Fibroblast of skin of scalp (primary cell): ENCODE measurements at regions not wholly inside any gene's neighbourhood (a gene's known extent, or its start where the extent isn't known, plus 50 kb on each side); places are given as distances from the start of the nearest gene placed in this dataset.

ENCODE experiments used
- DNase-seq: peaks from one replicate; pipeline ENCODE4 v3.0.0-alpha.2; 2013

- DNase-seq: peak; percentile 78
Observed at GRCh38 chr1:209387969-209388329, 195.6 kb upstream of the CAMK1G start.

GRCh38 chr1:209388358-209388757, 195.2 kb upstream of the CAMK1G start:
- no peak for DNase-seq

GRCh38 chr1:209389258-209389657, 194.3 kb upstream of the CAMK1G start:
- peak; percentile 77 for DNase-seq

GRCh38 chr1:209389975-209390374, 193.5 kb upstream of the CAMK1G start:
- DNase-seq: no peak

GRCh38 chr1:209390764-209391163, 192.8 kb upstream of the CAMK1G start:
- DNase-seq: no peak

GRCh38 chr1:209391792-209392191, 191.7 kb upstream of the CAMK1G start:
- peak; percentile 62 for DNase-seq

GRCh38 chr1:209395169-209395568, 188.3 kb upstream of the CAMK1G start:
- no peak for DNase-seq

GRCh38 chr1:209397371-209397770, 186.1 kb upstream of the CAMK1G start:
- no peak for DNase-seq

GRCh38 chr1:209397910-209398309, 185.6 kb upstream of the CAMK1G start:
- peak; percentile 33 for DNase-seq

GRCh38 chr1:209398313-209398991, 185.1 kb upstream of the CAMK1G start:
- DNase-seq: peak; percentile 85

GRCh38 chr1:209399800-209400199, 183.7 kb upstream of the CAMK1G start:
- no peak for DNase-seq

GRCh38 chr1:209400351-209401220, 182.9 kb upstream of the CAMK1G start:
- no peak for DNase-seq

- no peak for DNase-seq
Observed at GRCh38 chr1:209402697-209403096, 180.8 kb upstream of the CAMK1G start.

GRCh38 chr1:209403921-209404320, 179.6 kb upstream of the CAMK1G start:
- DNase-seq: no peak

- DNase-seq: no peak
Observed at GRCh38 chr1:209404577-209404976, 178.9 kb upstream of the CAMK1G start.

GRCh38 chr1:209405183-209405814, 178.2 kb upstream of the CAMK1G start:
- DNase-seq: peak; percentile 74

- peak; percentile 86 for DNase-seq
Observed at GRCh38 chr1:209406168-209406567, 177.3 kb upstream of the CAMK1G start.

GRCh38 chr1:209406595-209406994, 176.9 kb upstream of the CAMK1G start:
- DNase-seq: peak; percentile 82

GRCh38 chr1:209409780-209410179, 173.7 kb upstream of the CAMK1G start:
- peak; percentile 92 for DNase-seq

GRCh38 chr1:209411491-209411929, 172.0 kb upstream of the CAMK1G start:
- DNase-seq: peak; percentile 56

- DNase-seq: no peak
Observed at GRCh38 chr1:209412036-209412435, 171.5 kb upstream of the CAMK1G start.

- no peak for DNase-seq
Observed at GRCh38 chr1:209412566-209412965, 170.9 kb upstream of the CAMK1G start.

- no peak for DNase-seq
Observed at GRCh38 chr1:209413062-209413461, 170.5 kb upstream of the CAMK1G start.
